Endothelial cell of umbilical vein (primary cell): ENCODE measurements at regions not wholly inside any gene's neighbourhood (a gene's known extent, or its start where the extent isn't known, plus 50 kb on each side); places are given as distances from the start of the nearest gene placed in this dataset.

ENCODE experiments used
- BruUV-seq: library from RNA; stranded (reverse); fragments of 400-500 nt; replicated peaks from 2 replicates; lab custom pipeline; 2021; lab: Mats Ljungman, UMichigan
- CTCF ChIA-PET: fragments of 300-600, 350-600 bp; sonication (Branson Sonifier 250); formaldehyde crosslinking; loops from one replicate; lab custom pipeline; 2021; ENCODE audit warnings: antibody characterized with exemption, inconsistent platforms; lab: Charles Lee
- POLR2A ChIA-PET: fragments of 300-600, 350-600 bp; sonication (Branson Sonifier 250); formaldehyde crosslinking; loops from one replicate; lab custom pipeline; 2021; ENCODE audit warnings: antibody characterized with exemption, inconsistent platforms; lab: Charles Lee
- DNase-seq: peaks from one replicate; pipeline ENCODE4 v3.0.0-alpha.2; 2011; ENCODE audit warnings: low read depth, low spot score
- FAIRE-seq: peaks from 2 replicates; lab custom pipeline; 2011; peaks lifted over from hg19 to GRCh38; lab: Jason Lieb, UNC
- H2AFZ ChIP-seq: 2 replicates; pipeline ENCODE4 v1.6.0; 2012; ENCODE audit warnings: low read depth, low read length, control low read depth, inconsistent platforms
- H3K27ac ChIP-seq: 2 replicates; pipeline ENCODE4 v1.5.1; 2011; ENCODE audit warnings: low read depth, mild to moderate bottlenecking, control low read depth, low read length, moderate library complexity; ENCODE audit not compliant: insufficient read depth
- H3K27me3 ChIP-seq, 2 experiments: 2 replicates each; pipeline versions ENCODE4 v1.6.0 to v1.6.1; 2011; ENCODE audit warnings: low read length in 2 of 2, mixed read lengths in 1 of 2; ENCODE audit not compliant: control insufficient read depth in 2 of 2, insufficient read depth in 2 of 2
- H3K36me3 ChIP-seq, 2 experiments: 2 replicates in 1 of 2; 3 replicates in 1 of 2; pipeline ENCODE4 v1.5.1; 2011; ENCODE audit warnings: low read length in 2 of 2, mild to moderate bottlenecking in 1 of 2, moderate library complexity in 1 of 2; ENCODE audit not compliant: control insufficient read depth in 2 of 2, insufficient read depth in 2 of 2; ENCODE audit errors: extremely low read depth in 1 of 2
- H3K4me1 ChIP-seq: 3 replicates; pipeline ENCODE4 v1.5.1; 2011; ENCODE audit warnings: mild to moderate bottlenecking, low read length; ENCODE audit not compliant: control insufficient read depth, insufficient read depth; ENCODE audit errors: extremely low read depth
- H3K4me2 ChIP-seq: 2 replicates; pipeline ENCODE4 v1.6.1; 2011; ENCODE audit warnings: low read length, control low read depth, mixed read lengths; ENCODE audit not compliant: insufficient read depth
- H3K4me3 ChIP-seq, 3 experiments: fragments of 200-600 bp in 1 of 3; sonication (generic), shearing (Covaris generic) in 1 of 3; replicated peaks in 1 of 3; 2 replicates each; pipeline ENCODE4 v1.5.1; 2011 to 2016; ENCODE audit warnings: control low read depth in 3 of 3, low read length in 3 of 3, mild to moderate bottlenecking in 2 of 3, inconsistent platforms in 1 of 3, low read depth in 1 of 3, moderate library complexity in 1 of 3; ENCODE audit not compliant: insufficient read depth in 1 of 3
- H3K79me2 ChIP-seq: 2 replicates; pipeline ENCODE4 v1.6.0; 2012; ENCODE audit warnings: low read length, inconsistent platforms; ENCODE audit not compliant: control insufficient read depth, insufficient read depth
- H3K9ac ChIP-seq: replicated peaks from 2 replicates; pipeline ENCODE3; 2011; ENCODE audit warnings: low read length, control low read depth; ENCODE audit not compliant: insufficient read depth; ENCODE audit errors: extremely low read depth
- H3K9me1 ChIP-seq: replicated peaks from 3 replicates; pipeline ENCODE4 v1.6.0; 2011; ENCODE audit warnings: mild to moderate bottlenecking, low read length; ENCODE audit not compliant: control insufficient read depth, insufficient read depth; ENCODE audit errors: extremely low read depth
- H3K9me3 ChIP-seq: replicated peaks from 2 replicates; pipeline ENCODE4 v1.5.1; 2012; ENCODE audit warnings: low read length, inconsistent platforms; ENCODE audit not compliant: control insufficient read depth, insufficient read depth
- H4K20me1 ChIP-seq: replicated peaks from 2 replicates; pipeline ENCODE3; 2011; ENCODE audit warnings: mild to moderate bottlenecking, low read length; ENCODE audit not compliant: control insufficient read depth, insufficient read depth; ENCODE audit errors: extremely low read depth
- EZH2 ChIP-seq: IDR thresholded peaks from 2 replicates; pipeline ENCODE4 v1.6.1; 2012; ENCODE audit warnings: borderline replicate concordance, low read depth, mild to moderate bottlenecking, moderate library complexity, low read length, inconsistent platforms; ENCODE audit not compliant: severe bottlenecking
- FOS ChIP-seq: IDR thresholded peaks from 2 replicates; pipeline ENCODE4 v1.6.1; 2011; ENCODE audit warnings: mild to moderate bottlenecking, low read length, moderate library complexity, borderline replicate concordance; ENCODE audit not compliant: insufficient read depth
- GATA2 ChIP-seq: IDR thresholded peaks from 2 replicates; pipeline ENCODE4 v1.7.0; 2011; ENCODE audit warnings: low read depth, mild to moderate bottlenecking, moderate library complexity, mixed read lengths, low read length; ENCODE audit not compliant: insufficient read length, insufficient read depth
- JUN ChIP-seq: IDR thresholded peaks from 2 replicates; pipeline ENCODE4 v1.6.1; 2011; ENCODE audit warnings: borderline replicate concordance, low read depth; ENCODE audit not compliant: insufficient read length, insufficient read depth
- MAX ChIP-seq: IDR thresholded peaks from 2 replicates; pipeline ENCODE4 v1.6.1; 2011; ENCODE audit not compliant: insufficient read depth, insufficient read length
- MYC ChIP-seq: IDR thresholded peaks from one replicate; pipeline ENCODE4 v1.6.1; 2011; ENCODE audit warnings: mild to moderate bottlenecking, low read depth, low read length
- POLR2A ChIP-seq: IDR thresholded peaks from 2 replicates; pipeline ENCODE4 v1.6.1; 2012; ENCODE audit warnings: low read depth, mild to moderate bottlenecking, control low read depth, low read length
- POLR2AphosphoS5 ChIP-seq: IDR thresholded peaks from 2 replicates; pipeline ENCODE4 v1.6.1; 2012; ENCODE audit warnings: low read depth, mild to moderate bottlenecking, control low read depth, low read length, moderate library complexity; ENCODE audit not compliant: insufficient read depth
- dilution Hi-C: fragments of 300-500 bp; cut with MboI; formaldehyde crosslinking; loops from one replicate; pipeline ENCODE4 v1.15.0; 2019; ENCODE audit warnings: low sequenced_read_pairs; ENCODE audit not compliant: extremely low pct_ligation_motif_present
- intact Hi-C: fragments of 100-400 bp; cut with micrococcal nuclease; formaldehyde crosslinking; loops from one replicate; pipeline ENCODE4 v1.10.0; 2022
- TF ChIP-seq, protein P1 (sequence below), 2 donors: IDR thresholded peaks; 1 replicate in 1 of 2; 2 replicates in 1 of 2; pipeline ENCODE4 v1.5.1; 2011; ENCODE audit warnings: low read length in 2 of 2, mild to moderate bottlenecking in 2 of 2, moderate library complexity in 2 of 2, control low read depth in 1 of 2, inconsistent platforms in 1 of 2, low read depth in 1 of 2; ENCODE audit not compliant: insufficient read depth in 1 of 2; ENCODE audit errors: extremely low read depth in 1 of 2

- TF ChIP-seq, protein P1, sequence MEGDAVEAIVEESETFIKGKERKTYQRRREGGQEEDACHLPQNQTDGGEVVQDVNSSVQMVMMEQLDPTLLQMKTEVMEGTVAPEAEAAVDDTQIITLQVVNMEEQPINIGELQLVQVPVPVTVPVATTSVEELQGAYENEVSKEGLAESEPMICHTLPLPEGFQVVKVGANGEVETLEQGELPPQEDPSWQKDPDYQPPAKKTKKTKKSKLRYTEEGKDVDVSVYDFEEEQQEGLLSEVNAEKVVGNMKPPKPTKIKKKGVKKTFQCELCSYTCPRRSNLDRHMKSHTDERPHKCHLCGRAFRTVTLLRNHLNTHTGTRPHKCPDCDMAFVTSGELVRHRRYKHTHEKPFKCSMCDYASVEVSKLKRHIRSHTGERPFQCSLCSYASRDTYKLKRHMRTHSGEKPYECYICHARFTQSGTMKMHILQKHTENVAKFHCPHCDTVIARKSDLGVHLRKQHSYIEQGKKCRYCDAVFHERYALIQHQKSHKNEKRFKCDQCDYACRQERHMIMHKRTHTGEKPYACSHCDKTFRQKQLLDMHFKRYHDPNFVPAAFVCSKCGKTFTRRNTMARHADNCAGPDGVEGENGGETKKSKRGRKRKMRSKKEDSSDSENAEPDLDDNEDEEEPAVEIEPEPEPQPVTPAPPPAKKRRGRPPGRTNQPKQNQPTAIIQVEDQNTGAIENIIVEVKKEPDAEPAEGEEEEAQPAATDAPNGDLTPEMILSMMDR (IDR thresholded peaks at IDR 0.05; ENCODE audit: extremely low read depth in 1 of 2, insufficient read depth in 1 of 2, low read depth in 1 of 2, low read length in 2 of 2) = no peak
- no peak for TF ChIP-seq FOS
- TF ChIP-seq POLR2AphosphoS5 = no peak
- TF ChIP-seq MYC = no peak
- no peak for TF ChIP-seq MAX
- no peak for TF ChIP-seq POLR2A
- TF ChIP-seq GATA2 = no peak
- TF ChIP-seq EZH2 = no peak
- TF ChIP-seq JUN = no peak
- Histone ChIP-seq H3K4me3 (no peak overlapping the region), H3K36me3 (no peaks in the 10 kb centered on the region), H3K27me3 (no peaks in the 10 kb centered on the region), H3K9me1 (no peaks in the 10 kb centered on the region), H3K79me2 (no peaks in the 10 kb centered on the region), H3K27ac (no peak overlapping the region), H3K9ac (no peak overlapping the region), H3K4me1 (no peaks in the 10 kb centered on the region), H3K9me3 (no peaks in the 10 kb centered on the region), H4K20me1 (no peaks in the 10 kb centered on the region), H2AFZ (no peak overlapping the region), H3K4me2 (no peak overlapping the region)
- dilution Hi-C loops (no loop called here), intact Hi-C loops (no loop called here)
- BruUV-seq = no TSS peak
- no peak for FAIRE-seq
- DNase-seq = no peak
- ChIA-PET CTCF (no interaction called here), POLR2A (no interaction called here)
Observed at GRCh38 chr3:137924628-137925027, 85.3 kb upstream of the CLDN18 start.
